ENCODE measurements at regions not wholly inside any gene's neighbourhood (a gene's known extent, or its start where the extent isn't known, plus 50 kb on each side); places are given as distances from the start of the nearest gene placed in this dataset.

DNA sequence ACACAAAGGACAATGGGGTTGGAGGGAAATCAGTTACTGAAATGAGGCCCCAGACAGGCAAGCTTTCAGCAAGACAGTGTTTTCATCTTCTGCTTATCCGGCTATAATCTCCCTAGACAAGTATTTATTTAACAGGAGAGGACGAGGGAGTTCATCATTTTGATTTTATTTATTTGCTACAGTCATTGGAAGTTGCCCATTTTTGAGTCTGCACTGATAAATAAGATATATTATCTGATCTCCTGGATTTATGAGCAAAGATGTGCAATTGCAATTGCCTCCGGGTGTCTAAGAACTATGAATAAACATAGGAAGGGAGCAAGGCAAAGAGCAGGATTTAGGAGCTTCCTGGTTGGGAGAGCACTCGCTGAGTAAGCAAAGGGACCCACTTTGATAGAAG is 263.2 kb upstream of the EDA2R start:
- TF ChIP-seq, protein P1, sequence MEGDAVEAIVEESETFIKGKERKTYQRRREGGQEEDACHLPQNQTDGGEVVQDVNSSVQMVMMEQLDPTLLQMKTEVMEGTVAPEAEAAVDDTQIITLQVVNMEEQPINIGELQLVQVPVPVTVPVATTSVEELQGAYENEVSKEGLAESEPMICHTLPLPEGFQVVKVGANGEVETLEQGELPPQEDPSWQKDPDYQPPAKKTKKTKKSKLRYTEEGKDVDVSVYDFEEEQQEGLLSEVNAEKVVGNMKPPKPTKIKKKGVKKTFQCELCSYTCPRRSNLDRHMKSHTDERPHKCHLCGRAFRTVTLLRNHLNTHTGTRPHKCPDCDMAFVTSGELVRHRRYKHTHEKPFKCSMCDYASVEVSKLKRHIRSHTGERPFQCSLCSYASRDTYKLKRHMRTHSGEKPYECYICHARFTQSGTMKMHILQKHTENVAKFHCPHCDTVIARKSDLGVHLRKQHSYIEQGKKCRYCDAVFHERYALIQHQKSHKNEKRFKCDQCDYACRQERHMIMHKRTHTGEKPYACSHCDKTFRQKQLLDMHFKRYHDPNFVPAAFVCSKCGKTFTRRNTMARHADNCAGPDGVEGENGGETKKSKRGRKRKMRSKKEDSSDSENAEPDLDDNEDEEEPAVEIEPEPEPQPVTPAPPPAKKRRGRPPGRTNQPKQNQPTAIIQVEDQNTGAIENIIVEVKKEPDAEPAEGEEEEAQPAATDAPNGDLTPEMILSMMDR (IDR thresholded peaks at IDR 0.05), result no peak
- no peak for TF ChIP-seq POLR2A (IDR thresholded peaks at IDR 0.05)
- no peak for TF ChIP-seq POLR2AphosphoS5 (IDR thresholded peaks at IDR 0.05)

DNA sequence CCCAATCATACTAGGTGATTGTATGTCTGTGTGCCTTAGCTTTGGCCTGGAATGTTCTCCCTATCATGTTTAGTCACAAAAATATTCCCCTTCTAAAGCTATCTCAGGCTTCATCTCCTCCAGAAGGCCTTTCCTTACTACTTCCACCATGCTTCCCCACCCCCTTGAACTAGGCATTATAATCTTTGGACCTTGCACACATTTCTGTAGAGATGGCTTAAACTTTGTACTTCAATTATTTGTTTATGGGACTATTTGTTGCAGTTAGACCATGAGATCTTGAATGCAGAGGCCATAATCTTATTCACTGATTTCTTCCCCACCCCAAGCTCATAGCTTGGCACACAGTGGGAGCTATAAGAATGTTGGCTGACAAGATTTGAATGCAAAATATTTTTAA is 262.0 kb upstream of the EDA2R start:
- Histone ChIP-seq H3K27ac (no peak overlapping the region), H3K36me3 (no peaks in the 10 kb centered on the region), H3K4me1 (no peaks in the 10 kb centered on the region), H3K27me3 (peaks cover 0 to 30% of the 10 kb centered on the region in 2 donors), H3K9me3 (no peaks in the 10 kb centered on the region), H3K4me3 (no peak overlapping the region)
- intact Hi-C loops (cut with DNase I; ENCODE audit: low total_unique reads), result no loop called here
- no peak for TF ChIP-seq POLR2A (IDR thresholded peaks at IDR 0.05)
- TF ChIP-seq, protein P1 (IDR thresholded peaks at IDR 0.05), result no peak
- no peak for TF ChIP-seq POLR2AphosphoS5 (IDR thresholded peaks at IDR 0.05)
- no peak for DNase-seq (ENCODE audit: low spot score in 2 of 2)

More for the DNA sequence above, 263.2 kb upstream of the EDA2R start:
- peaks cover 0 to 19% of the 10 kb centered on the region in 2 donors for H3K27me3 ChIP-seq
- H3K36me3 ChIP-seq, result no peaks in the 10 kb centered on the region
- intact Hi-C loops (cut with DNase I; ENCODE audit: low total_unique reads), result no loop called here
- no peaks in the 10 kb centered on the region for H3K4me1 ChIP-seq
- H3K27ac ChIP-seq, result no peak overlapping the region
- DNase-seq (ENCODE audit: low spot score in 2 of 2), result no peak
- H3K4me3 ChIP-seq, result no peak overlapping the region
- no peaks in the 10 kb centered on the region for H3K9me3 ChIP-seq

- Histone ChIP-seq H3K4me3 (no peak overlapping the region), H3K4me1 (no peaks in the 10 kb centered on the region), H3K27ac (no peak overlapping the region), H3K36me3 (no peaks in the 10 kb centered on the region), H3K27me3 (peaks cover 0 to 34% of the 10 kb centered on the region in 2 donors), H3K9me3 (no peaks in the 10 kb centered on the region)
- TF ChIP-seq, protein P1 (IDR thresholded peaks at IDR 0.05), result no peak
- TF ChIP-seq POLR2AphosphoS5 (IDR thresholded peaks at IDR 0.05) (no peak), POLR2A (IDR thresholded peaks at IDR 0.05) (no peak)
- intact Hi-C loops (cut with DNase I; ENCODE audit: low total_unique reads), result no loop called here
- no peak for DNase-seq (ENCODE audit: low spot score in 2 of 2)
Observed at GRCh38 chrX:66892004-66892403, 253.1 kb upstream of the EDA2R start.

DNA sequence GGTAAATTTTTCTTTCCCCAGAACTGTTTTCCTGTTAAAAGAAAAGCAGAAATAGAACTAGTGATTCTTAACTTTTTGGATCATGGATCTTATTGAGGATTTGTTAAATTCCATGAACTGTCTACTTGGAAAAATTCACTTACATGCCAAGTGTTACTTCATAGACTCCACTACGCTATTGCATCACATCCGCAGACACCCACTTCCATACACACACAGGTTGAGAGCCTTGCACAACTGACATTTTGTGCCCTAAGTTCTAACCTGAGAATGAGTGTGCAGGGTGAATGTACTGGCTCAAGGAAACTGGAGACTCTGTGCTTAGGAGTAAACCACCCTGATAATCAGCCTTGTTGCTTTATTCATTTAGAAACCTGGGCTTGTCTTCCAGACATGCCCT is 250.5 kb upstream of the EDA2R start:
- Histone ChIP-seq H3K9me3 (no peaks in the 10 kb centered on the region), H3K4me1 (no peaks in the 10 kb centered on the region), H3K27me3 (peaks cover 0 to 25% of the 10 kb centered on the region in 2 donors), H3K27ac (no peak overlapping the region), H3K36me3 (no peaks in the 10 kb centered on the region), H3K4me3 (no peak overlapping the region)
- DNase-seq (ENCODE audit: low spot score in 2 of 2), result no peak
- intact Hi-C loops (cut with DNase I; ENCODE audit: low total_unique reads), result no loop called here
- TF ChIP-seq, protein P1 (IDR thresholded peaks at IDR 0.05), result no peak
- no peak for TF ChIP-seq POLR2AphosphoS5 (IDR thresholded peaks at IDR 0.05)
- TF ChIP-seq POLR2A (IDR thresholded peaks at IDR 0.05), result no peak

DNA sequence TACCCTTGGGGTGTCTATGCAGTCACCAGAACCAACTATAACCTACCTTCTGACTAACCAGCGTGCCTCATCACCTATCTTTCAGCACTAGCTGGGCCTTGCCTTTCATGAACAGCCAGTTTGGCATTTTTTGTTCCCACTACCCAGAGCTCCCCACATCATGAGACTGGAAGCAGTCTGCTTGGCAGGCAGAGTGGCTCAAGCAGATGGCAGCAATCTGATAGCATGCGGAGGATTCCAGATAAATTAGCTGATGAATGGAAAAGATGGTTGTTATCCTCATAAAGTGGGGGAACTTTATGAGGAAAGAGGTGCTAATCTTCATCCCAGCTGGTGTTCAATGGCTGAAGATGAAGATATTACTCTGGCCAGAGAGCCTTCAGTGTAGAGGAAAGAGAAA is 243.2 kb upstream of the EDA2R start:
- Histone ChIP-seq H3K27me3 (no peaks in the 10 kb centered on the region), H3K9me3 (no peaks in the 10 kb centered on the region), H3K4me1 (no peaks in the 10 kb centered on the region), H3K36me3 (no peaks in the 10 kb centered on the region), H3K4me3 (no peak overlapping the region), H3K27ac (no peak overlapping the region)
- no peak for DNase-seq (ENCODE audit: low spot score in 2 of 2)
- intact Hi-C loops (cut with DNase I; ENCODE audit: low total_unique reads), result loop anchor here (5.0 kb wide), 1 partner anchor 390 kb away; no protein-coding TSS in a partner anchor
- TF ChIP-seq, protein P1 (IDR thresholded peaks at IDR 0.05), result no peak
- TF ChIP-seq POLR2A (IDR thresholded peaks at IDR 0.05) (no peak), POLR2AphosphoS5 (IDR thresholded peaks at IDR 0.05) (no peak)
